ENCODE measurements at regions not wholly inside any gene's neighbourhood (a gene's known extent, or its start where the extent isn't known, plus 50 kb on each side); places are given as distances from the start of the nearest gene placed in this dataset.

DNA sequence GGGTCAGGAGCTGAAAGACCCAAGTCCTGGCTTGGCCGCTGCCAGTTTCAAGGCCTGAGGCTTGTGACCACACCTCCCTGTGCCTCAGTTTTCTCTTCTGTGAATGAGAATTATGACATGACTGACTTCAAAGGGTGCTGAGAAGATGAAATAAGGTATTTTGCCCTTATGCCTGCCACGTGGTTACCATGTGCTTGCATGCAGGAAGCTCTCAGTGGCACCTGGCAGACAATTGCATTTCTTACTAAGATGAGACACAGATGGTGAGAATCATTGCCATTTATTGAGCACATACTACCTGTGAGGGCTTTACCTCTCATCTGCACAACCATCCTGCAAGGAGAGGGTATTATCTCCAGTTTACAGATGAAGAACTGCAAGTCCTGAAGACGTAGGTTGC, 69.8 kb downstream of the MRM1 start:
- TF ChIP-seq YY2 (tag by site-specific recombination; IDR thresholded peaks at IDR 0.05): no peak
- TF ChIP-seq, protein P1, sequence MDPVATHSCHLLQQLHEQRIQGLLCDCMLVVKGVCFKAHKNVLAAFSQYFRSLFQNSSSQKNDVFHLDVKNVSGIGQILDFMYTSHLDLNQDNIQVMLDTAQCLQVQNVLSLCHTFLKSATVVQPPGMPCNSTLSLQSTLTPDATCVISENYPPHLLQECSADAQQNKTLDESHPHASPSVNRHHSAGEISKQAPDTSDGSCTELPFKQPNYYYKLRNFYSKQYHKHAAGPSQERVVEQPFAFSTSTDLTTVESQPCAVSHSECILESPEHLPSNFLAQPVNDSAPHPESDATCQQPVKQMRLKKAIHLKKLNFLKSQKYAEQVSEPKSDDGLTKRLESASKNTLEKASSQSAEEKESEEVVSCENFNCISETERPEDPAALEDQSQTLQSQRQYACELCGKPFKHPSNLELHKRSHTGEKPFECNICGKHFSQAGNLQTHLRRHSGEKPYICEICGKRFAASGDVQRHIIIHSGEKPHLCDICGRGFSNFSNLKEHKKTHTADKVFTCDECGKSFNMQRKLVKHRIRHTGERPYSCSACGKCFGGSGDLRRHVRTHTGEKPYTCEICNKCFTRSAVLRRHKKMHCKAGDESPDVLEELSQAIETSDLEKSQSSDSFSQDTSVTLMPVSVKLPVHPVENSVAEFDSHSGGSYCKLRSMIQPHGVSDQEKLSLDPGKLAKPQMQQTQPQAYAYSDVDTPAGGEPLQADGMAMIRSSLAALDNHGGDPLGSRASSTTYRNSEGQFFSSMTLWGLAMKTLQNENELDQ (tag by site-specific recombination; IDR thresholded peaks at IDR 0.05; ENCODE audit: low read depth): no peak
- TF ChIP-seq, protein P2, sequence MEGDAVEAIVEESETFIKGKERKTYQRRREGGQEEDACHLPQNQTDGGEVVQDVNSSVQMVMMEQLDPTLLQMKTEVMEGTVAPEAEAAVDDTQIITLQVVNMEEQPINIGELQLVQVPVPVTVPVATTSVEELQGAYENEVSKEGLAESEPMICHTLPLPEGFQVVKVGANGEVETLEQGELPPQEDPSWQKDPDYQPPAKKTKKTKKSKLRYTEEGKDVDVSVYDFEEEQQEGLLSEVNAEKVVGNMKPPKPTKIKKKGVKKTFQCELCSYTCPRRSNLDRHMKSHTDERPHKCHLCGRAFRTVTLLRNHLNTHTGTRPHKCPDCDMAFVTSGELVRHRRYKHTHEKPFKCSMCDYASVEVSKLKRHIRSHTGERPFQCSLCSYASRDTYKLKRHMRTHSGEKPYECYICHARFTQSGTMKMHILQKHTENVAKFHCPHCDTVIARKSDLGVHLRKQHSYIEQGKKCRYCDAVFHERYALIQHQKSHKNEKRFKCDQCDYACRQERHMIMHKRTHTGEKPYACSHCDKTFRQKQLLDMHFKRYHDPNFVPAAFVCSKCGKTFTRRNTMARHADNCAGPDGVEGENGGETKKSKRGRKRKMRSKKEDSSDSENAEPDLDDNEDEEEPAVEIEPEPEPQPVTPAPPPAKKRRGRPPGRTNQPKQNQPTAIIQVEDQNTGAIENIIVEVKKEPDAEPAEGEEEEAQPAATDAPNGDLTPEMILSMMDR (tag by site-specific recombination; IDR thresholded peaks at IDR 0.05): no peak
- no peak for TF ChIP-seq WT1 (tag by site-specific recombination; IDR thresholded peaks at IDR 0.05)
- no peak for TF ChIP-seq SALL2 (tag by site-specific recombination; IDR thresholded peaks at IDR 0.05; ENCODE audit: borderline replicate concordance)
- no peak for TF ChIP-seq KLF9 (tag by site-specific recombination; IDR thresholded peaks at IDR 0.05; ENCODE audit: low read depth)
- TF ChIP-seq, protein P3, sequence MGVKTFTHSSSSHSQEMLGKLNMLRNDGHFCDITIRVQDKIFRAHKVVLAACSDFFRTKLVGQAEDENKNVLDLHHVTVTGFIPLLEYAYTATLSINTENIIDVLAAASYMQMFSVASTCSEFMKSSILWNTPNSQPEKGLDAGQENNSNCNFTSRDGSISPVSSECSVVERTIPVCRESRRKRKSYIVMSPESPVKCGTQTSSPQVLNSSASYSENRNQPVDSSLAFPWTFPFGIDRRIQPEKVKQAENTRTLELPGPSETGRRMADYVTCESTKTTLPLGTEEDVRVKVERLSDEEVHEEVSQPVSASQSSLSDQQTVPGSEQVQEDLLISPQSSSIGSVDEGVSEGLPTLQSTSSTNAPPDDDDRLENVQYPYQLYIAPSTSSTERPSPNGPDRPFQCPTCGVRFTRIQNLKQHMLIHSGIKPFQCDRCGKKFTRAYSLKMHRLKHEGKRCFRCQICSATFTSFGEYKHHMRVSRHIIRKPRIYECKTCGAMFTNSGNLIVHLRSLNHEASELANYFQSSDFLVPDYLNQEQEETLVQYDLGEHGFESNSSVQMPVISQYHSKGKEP (tag by site-specific recombination; IDR thresholded peaks at IDR 0.05): no peak
- no peak for TF ChIP-seq ZNF114 (tag by site-specific recombination; IDR thresholded peaks at IDR 0.05)
- TF ChIP-seq TCF7L2 (IDR thresholded peaks at IDR 0.05; ENCODE audit: borderline replicate concordance, low read depth, low read length): no peak
- TF ChIP-seq, protein P4, sequence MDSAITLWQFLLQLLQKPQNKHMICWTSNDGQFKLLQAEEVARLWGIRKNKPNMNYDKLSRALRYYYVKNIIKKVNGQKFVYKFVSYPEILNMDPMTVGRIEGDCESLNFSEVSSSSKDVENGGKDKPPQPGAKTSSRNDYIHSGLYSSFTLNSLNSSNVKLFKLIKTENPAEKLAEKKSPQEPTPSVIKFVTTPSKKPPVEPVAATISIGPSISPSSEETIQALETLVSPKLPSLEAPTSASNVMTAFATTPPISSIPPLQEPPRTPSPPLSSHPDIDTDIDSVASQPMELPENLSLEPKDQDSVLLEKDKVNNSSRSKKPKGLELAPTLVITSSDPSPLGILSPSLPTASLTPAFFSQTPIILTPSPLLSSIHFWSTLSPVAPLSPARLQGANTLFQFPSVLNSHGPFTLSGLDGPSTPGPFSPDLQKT (IDR thresholded peaks at IDR 0.05; ENCODE audit: borderline replicate concordance, low read depth, low read length): no peak

All from HEK293 (cell line).